Loucy (cell line): ENCODE measurements at regions not wholly inside any gene's neighbourhood (a gene's known extent, or its start where the extent isn't known, plus 50 kb on each side); places are given as distances from the start of the nearest gene placed in this dataset.

Source experiments
- H2AFZ ChIP-seq: fragments of 200-600 bp; sonication (generic); 2 replicates; pipeline ENCODE4 v1.6.0; 2016; ENCODE audit warnings: antibody characterized with exemption, mild to moderate bottlenecking, low read length, moderate library complexity
- H3F3A ChIP-seq: fragments of 200-600 bp; 2 replicates; pipeline ENCODE4 v1.6.0; 2016; ENCODE audit warnings: antibody characterized with exemption, low read depth, mild to moderate bottlenecking
- H3K27me3 ChIP-seq: fragments of 200-600 bp; sonication (generic); 2 replicates; pipeline ENCODE4 v1.6.1; 2014; ENCODE audit warnings: low read length, mild to moderate bottlenecking; ENCODE audit not compliant: insufficient read depth, poor library complexity, severe bottlenecking
- H3K36me3 ChIP-seq: fragments of 200-600 bp; sonication (generic); 2 replicates; pipeline ENCODE4 v1.6.1; 2016; ENCODE audit warnings: low read length; ENCODE audit not compliant: insufficient read depth
- H3K4me1 ChIP-seq: fragments of 200-600 bp; sonication (generic); 2 replicates; pipeline ENCODE4 v1.5.1; 2014; ENCODE audit warnings: low read length, mild to moderate bottlenecking; ENCODE audit not compliant: insufficient read depth, poor library complexity, severe bottlenecking
- H3K4me2 ChIP-seq: fragments of 200-600 bp; sonication (generic); 2 replicates; pipeline ENCODE4 v1.6.0; 2014; ENCODE audit warnings: antibody characterized with exemption, low read length, low read depth, mild to moderate bottlenecking; ENCODE audit not compliant: poor library complexity, severe bottlenecking
- H3K4me3 ChIP-seq: fragments of 200-600 bp; sonication (generic); 2 replicates; pipeline ENCODE4 v1.5.1; 2014; ENCODE audit warnings: low read length, mild to moderate bottlenecking, mixed read lengths; ENCODE audit not compliant: poor library complexity, severe bottlenecking
- H3K79me2 ChIP-seq: fragments of 200-600 bp; sonication (generic); 2 replicates; pipeline ENCODE4 v1.6.1; 2014; ENCODE audit warnings: low read length; ENCODE audit not compliant: insufficient read depth
- H3K9ac ChIP-seq: fragments of 200-600 bp; sonication (generic); 2 replicates; pipeline ENCODE4 v1.6.0; 2014; ENCODE audit warnings: mild to moderate bottlenecking, low read depth, low read length, moderate library complexity; ENCODE audit not compliant: poor library complexity, severe bottlenecking
- H3K9me2 ChIP-seq: fragments of 200-600 bp; sonication (generic); replicated peaks from 2 replicates; pipeline ENCODE4 v1.6.1; 2016; ENCODE audit warnings: low read depth, low read length, mixed read lengths
- H3K9me3 ChIP-seq: fragments of 200-600 bp; sonication (generic); 2 replicates; pipeline ENCODE4 v1.6.1; 2014; ENCODE audit warnings: mild to moderate bottlenecking, antibody characterized with exemption, low read length, low read depth; ENCODE audit not compliant: insufficient read depth
- H4K20me1 ChIP-seq: fragments of 200-600 bp; sonication (generic); 2 replicates; pipeline ENCODE4 v1.6.0; 2014; ENCODE audit warnings: antibody characterized with exemption, low read length, mild to moderate bottlenecking; ENCODE audit not compliant: insufficient read depth, poor library complexity, severe bottlenecking
- CTCF ChIP-seq: fragments of 200-600 bp; sonication (generic); conservative IDR thresholded peaks from 2 replicates; pipeline ENCODE4 v1.5.1; 2014; ENCODE audit warnings: mild to moderate bottlenecking, antibody characterized with exemption, low read length
- EZH2phosphoT487 ChIP-seq: fragments of 200-600 bp; IDR thresholded peaks from 2 replicates; pipeline ENCODE4 v1.6.1; 2018; ENCODE audit warnings: antibody characterized with exemption, mild to moderate bottlenecking, moderate library complexity, borderline replicate concordance

- Histone ChIP-seq H3K4me1 (no peaks in the 10 kb centered on the region), H3K4me3 (no peak overlapping the region), H3K36me3 (no peaks in the 10 kb centered on the region), H3K79me2 (no peaks in the 10 kb centered on the region), H3K9ac (no peak overlapping the region), H2AFZ (no peak overlapping the region), H3K27me3 (no peaks in the 10 kb centered on the region), H3K4me2 (no peak overlapping the region), H3K9me2 (no peaks in the 10 kb centered on the region), H4K20me1 (no peaks in the 10 kb centered on the region), H3K9me3 (no peaks in the 10 kb centered on the region; the same call in 1 of the 2 replicates), H3F3A (no peaks in the 10 kb centered on the region)
- TF ChIP-seq EZH2phosphoT487 (no peak), CTCF (no peak)
Observed at GRCh38 chr11:50246183-50246582, 213.5 kb downstream of the OR4C45 start.

- H3K9ac ChIP-seq = no peak overlapping the region
- no peaks in the 10 kb centered on the region for H3K9me2 ChIP-seq
- no peak overlapping the region for H2AFZ ChIP-seq
- H3K27me3 ChIP-seq = no peaks in the 10 kb centered on the region
- no peaks in the 10 kb centered on the region; the same call in 1 of the 2 replicates for H3K9me3 ChIP-seq
- no peak overlapping the region for H3K4me3 ChIP-seq
- H4K20me1 ChIP-seq = no peaks in the 10 kb centered on the region
- no peaks in the 10 kb centered on the region for H3K79me2 ChIP-seq
- no peak for TF ChIP-seq CTCF
- TF ChIP-seq EZH2phosphoT487 = no peak
- no peaks in the 10 kb centered on the region for H3K36me3 ChIP-seq
- H3K4me1 ChIP-seq = no peaks in the 10 kb centered on the region
- H3F3A ChIP-seq = no peaks in the 10 kb centered on the region
- no peak overlapping the region for H3K4me2 ChIP-seq
Observed at GRCh38 chr11:50246699-50247098, 214.0 kb downstream of the OR4C45 start.

GRCh38 chr11:50247309-50247874 lies 214.7 kb downstream of the OR4C45 start:
- Histone ChIP-seq H3K9ac (no peak overlapping the region), H2AFZ (no peak overlapping the region), H3F3A (no peaks in the 10 kb centered on the region), H3K27me3 (no peaks in the 10 kb centered on the region), H3K4me1 (no peaks in the 10 kb centered on the region), H4K20me1 (no peaks in the 10 kb centered on the region), H3K4me3 (no peak overlapping the region), H3K9me3 (no peaks in the 10 kb centered on the region; the same call in 1 of the 2 replicates), H3K4me2 (no peak overlapping the region), H3K9me2 (no peaks in the 10 kb centered on the region), H3K79me2 (no peaks in the 10 kb centered on the region), H3K36me3 (no peaks in the 10 kb centered on the region)
- no peak for TF ChIP-seq CTCF
- no peak for TF ChIP-seq EZH2phosphoT487
